GM12873 (cell line): ENCODE measurements at regions not wholly inside any gene's neighbourhood (a gene's known extent, or its start where the extent isn't known, plus 50 kb on each side); places are given as distances from the start of the nearest gene placed in this dataset.

ENCODE experiments used
- TF ChIP-seq, protein P1 (sequence below): IDR thresholded peaks from 2 replicates; pipeline ENCODE4 v1.5.1; 2012; ENCODE audit warnings: low read depth, mild to moderate bottlenecking, moderate library complexity, low read length, control low read depth; ENCODE audit not compliant: insufficient read depth; ENCODE audit errors: missing control alignments

DNA sequence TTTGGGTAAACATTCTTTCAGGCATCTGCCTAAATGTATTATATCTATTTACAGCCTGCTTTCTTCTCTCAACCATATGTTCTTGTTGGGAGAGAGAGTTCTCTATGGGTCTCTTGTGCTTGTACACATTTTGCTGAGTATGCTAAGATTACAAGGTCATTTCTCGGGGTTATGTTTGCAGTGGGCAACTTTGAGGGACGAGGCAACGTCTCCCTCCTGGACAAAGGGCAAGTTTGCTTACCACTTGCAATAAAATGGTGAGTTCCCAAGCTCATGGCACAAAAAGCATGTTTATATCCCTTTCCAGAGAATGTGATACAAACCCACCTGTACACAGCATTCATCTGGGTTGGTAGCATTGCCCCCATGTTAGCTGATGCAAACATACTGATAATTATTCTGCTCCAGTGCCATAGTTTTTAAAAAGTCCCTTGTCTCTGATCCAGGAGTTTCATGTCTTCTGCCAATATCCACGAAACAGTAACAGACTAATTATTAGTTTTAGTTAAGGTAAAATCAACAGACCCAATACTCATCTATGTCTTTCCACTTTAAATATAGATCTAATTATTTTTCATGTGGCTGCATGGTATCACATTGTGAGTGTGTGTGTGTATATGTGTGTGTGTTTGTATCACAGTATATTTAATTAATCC lies 84.2 kb upstream of the MAPK4 start:
- TF ChIP-seq, protein P1, sequence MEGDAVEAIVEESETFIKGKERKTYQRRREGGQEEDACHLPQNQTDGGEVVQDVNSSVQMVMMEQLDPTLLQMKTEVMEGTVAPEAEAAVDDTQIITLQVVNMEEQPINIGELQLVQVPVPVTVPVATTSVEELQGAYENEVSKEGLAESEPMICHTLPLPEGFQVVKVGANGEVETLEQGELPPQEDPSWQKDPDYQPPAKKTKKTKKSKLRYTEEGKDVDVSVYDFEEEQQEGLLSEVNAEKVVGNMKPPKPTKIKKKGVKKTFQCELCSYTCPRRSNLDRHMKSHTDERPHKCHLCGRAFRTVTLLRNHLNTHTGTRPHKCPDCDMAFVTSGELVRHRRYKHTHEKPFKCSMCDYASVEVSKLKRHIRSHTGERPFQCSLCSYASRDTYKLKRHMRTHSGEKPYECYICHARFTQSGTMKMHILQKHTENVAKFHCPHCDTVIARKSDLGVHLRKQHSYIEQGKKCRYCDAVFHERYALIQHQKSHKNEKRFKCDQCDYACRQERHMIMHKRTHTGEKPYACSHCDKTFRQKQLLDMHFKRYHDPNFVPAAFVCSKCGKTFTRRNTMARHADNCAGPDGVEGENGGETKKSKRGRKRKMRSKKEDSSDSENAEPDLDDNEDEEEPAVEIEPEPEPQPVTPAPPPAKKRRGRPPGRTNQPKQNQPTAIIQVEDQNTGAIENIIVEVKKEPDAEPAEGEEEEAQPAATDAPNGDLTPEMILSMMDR = no peak

DNA sequence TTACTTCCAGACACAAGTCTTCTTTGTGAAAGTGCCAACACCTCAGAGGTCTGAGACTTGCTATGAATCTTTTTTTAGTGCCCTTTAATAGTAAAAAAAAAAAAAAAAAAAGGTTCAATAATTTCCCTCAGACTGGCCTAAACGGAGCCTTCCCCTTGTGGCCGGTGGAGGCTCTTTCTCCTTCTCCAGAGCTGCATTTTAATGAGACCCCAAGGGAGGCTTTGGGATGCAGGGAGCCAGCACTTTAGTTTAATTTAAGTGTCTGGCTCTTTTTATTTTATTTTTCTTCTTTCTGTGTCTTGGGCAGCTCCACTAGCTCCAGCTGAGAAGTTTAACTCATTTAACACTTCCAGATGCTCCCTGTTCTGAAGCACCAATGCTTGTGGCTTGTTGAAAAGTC lies 67.8 kb upstream of the MAPK4 start:
- TF ChIP-seq, protein P1 = no peak

DNA sequence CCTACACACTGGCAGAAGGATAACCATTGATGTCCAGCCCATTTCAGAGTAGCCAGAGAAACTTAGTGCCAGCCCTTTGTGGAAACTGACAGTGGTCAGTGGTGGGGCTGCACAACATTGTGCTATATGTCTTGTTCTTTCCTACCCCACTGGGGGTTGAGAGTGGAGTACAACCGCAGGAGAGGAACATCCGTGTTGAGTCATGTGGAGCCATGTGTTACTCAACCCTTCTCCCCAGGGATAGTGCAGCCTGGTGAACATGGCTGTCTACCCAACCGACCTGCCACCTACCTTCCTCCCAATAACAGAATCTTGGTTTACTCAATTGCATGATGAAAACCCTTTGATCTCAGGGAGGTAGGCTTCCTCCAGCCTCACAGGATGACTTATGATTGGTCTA lies 65.3 kb upstream of the MAPK4 start:
- TF ChIP-seq, protein P1 = no peak

DNA sequence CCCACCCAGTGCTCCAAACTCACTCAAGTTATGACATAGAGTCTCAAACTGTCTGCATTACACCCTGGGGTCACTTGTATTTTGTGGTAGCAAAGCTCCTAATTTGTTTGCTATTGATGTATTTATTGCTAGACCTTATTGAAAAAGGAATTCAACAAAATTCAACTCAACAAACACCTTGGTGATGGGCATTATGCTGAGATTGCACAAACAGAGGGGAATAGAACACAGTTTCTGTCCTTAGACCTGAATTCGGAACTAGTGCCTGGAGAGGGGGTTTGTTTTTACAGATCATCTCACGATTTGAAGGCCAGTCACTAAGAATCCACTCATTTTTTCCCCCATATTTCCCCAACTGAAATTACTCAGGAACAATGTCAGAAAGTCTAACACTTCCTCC lies 53.5 kb upstream of the MAPK4 start:
- TF ChIP-seq, protein P1 = no peak

DNA sequence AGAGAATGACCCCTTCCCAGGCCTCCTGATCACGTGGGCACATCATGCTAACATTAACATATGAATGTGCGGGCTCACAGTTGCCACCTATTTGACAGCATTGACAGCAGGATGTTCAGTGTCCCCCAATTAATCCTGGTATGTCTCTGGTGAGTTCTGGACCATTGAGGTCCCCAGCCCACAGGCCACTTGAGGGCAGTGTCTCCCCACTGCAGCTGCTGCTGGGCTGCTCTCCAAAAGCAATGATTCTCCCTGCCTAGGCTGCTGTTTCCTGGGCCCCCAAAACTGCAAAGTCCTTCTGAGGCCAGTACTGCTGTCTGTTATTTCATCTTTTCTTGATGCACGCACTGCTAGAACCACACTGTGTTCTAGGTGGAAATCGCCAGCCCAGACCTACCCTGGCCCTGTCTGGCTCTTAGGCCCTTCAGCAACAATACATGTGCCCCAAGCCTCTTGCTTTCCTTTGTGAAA lies 52.7 kb upstream of the MAPK4 start:
- TF ChIP-seq, protein P1 = peak; percentile 63

DNA sequence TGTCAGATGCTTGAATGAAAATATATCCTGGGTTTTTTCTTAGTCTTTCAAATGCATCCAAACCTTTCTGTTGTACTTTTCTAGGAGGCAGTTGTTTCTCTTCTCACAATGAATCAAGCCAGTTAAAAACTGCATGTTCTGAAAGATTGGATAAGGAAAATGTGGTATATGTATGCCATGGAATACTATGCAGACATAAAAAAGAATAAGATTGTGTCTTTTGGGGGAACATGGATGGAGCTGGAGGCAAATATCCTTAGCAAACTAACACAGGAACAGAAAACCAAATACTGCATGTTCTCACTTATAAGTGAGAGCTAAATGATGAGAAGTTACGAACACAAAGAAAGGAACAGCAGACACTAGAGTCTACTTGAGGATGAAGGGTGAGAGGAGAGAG lies 51.7 kb upstream of the MAPK4 start:
- TF ChIP-seq, protein P1 = no peak

DNA sequence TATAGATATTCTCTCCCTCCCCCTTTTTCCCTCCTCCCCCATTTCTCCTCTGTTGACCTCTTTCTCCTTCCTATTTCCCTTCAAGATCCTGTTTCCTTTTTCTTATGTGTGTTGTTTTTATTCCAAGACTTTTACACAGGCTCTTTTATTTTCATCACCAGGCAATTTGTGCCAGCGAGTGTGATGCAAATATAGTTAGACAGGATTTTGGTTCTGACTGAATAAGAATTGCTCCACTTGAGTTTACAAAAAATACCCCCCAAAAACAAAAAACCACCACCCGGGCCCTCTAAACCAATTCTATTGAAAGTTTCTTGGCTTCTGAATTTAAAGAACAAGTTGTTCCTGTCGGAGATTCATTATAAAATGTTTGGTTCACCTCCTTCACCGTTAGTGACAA lies 50.9 kb upstream of the MAPK4 start:
- TF ChIP-seq, protein P1 = no peak
